ENCODE measurements at regions not wholly inside any gene's neighbourhood (a gene's known extent, or its start where the extent isn't known, plus 50 kb on each side); places are given as distances from the start of the nearest gene placed in this dataset.

DNA sequence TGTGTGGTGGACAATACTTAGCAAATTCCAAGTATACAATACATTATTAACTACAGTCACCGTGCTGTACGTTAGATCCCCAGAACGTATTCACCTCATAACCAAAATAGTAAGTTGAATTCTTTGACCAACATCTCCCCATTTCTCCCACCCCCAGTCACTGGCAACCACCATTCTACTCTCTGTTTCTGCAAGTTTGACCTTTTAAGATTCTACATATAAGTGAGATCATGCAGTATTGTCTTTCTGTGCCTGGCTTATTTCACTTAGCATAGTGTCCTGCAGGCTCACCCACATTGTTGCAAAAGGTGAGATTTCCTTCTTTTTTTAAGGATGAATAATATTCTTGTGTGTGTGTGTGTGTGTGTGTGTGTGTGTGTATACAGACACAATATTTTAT lies 59.1 kb downstream of the IRAG1 start:
- H3K79me2 ChIP-seq (ENCODE audit: control insufficient read depth, insufficient read depth, low read length) = no peaks in the 10 kb centered on the region
- POLR2A ChIA-PET = no interaction called here
- H4K20me1 ChIP-seq (replicated peaks; ENCODE audit: control insufficient read depth, insufficient read depth, low read length) = no peaks in the 10 kb centered on the region; the same call in 1 of the 2 replicates
- CTCF ChIA-PET (ENCODE audit: low intra/inter-chr PET ratio) = no interaction called here
- 10% methylated on average over 3 of the region's 3 CpGs for WGBS (ENCODE audit: insufficient coverage, low coverage, missing lambda C conversion rate)
- FAIRE-seq (peak; percentile 35), DNase-seq (ENCODE audit: extremely low read depth in 1 of 4, low spot score in 3 of 4) (no peak), ATAC-seq (no peak)
- H3K36me3 ChIP-seq (ENCODE audit: control insufficient read depth, insufficient read depth, low read length) = no peaks in the 10 kb centered on the region
- no TSS peak for BruUV-seq (replicated peaks)
- no peak for TF ChIP-seq STAG1 (CRISPR knock-in tag; IDR thresholded peaks at IDR 0.05; ENCODE audit: borderline replicate concordance)
- in situ Hi-C loops (cut with MboI) (no loop called here), intact Hi-C loops (cut with micrococcal nuclease) (no loop called here)
- H3K4me1 ChIP-seq (replicated peaks in 1 of 2; ENCODE audit: control insufficient read depth in 2 of 2, insufficient read depth in 2 of 2, low read length in 2 of 2) = no peaks in the 10 kb centered on the region; a peak in 1 of 5 replicates
- H3K4me2 ChIP-seq (ENCODE audit: insufficient read depth, low read length) = no peak overlapping the region
- H3K27ac ChIP-seq (ENCODE audit: extremely low read depth, low read depth, low read length) = no peak overlapping the region
- H3K27me3 ChIP-seq (ENCODE audit: control insufficient read depth in 2 of 2, insufficient read depth in 2 of 2, low read length in 2 of 2) = peaks cover 0 to 2% of the 10 kb centered on the region in 2 experiments; a peak in 2 of 5 replicates
- no peaks in the 10 kb centered on the region for H3K9me3 ChIP-seq (replicated peaks; ENCODE audit: control insufficient read depth, insufficient read depth, low read depth, low read length)
- H3K9ac ChIP-seq (ENCODE audit: insufficient read depth in 1 of 2, low read depth in 2 of 2, low read length in 2 of 2) = no peak overlapping the region
- no peak overlapping the region for H2AFZ ChIP-seq (ENCODE audit: low read depth, low read length)
- no peaks in the 10 kb centered on the region for H3K9me1 ChIP-seq (ENCODE audit: control insufficient read depth, insufficient read depth, low read length)
- no peak overlapping the region for H3K4me3 ChIP-seq

DNA sequence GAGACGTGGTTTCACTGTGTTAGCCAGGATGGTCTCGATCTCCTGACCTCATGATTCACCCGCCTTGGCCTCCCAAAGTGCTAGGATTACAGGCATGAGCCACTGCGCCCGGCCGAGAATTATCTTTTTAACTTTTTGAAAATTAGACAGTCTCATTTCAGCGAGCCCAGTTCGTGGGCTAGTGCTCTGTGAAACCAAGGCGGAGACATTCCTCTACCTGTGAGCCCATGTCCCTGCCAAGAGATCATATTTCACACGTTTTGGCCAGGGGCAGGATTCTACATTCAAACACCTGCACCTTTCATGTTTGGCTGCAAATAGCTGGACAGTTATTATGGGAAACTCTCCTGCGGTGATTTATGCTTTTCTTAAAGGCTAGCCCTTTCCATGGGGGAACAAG lies 60.3 kb downstream of the IRAG1 start:
- H3K27ac ChIP-seq (ENCODE audit: extremely low read depth, low read depth, low read length) = no peak overlapping the region
- H4K20me1 ChIP-seq (replicated peaks; ENCODE audit: control insufficient read depth, insufficient read depth, low read length) = no peaks in the 10 kb centered on the region; the same call in 1 of the 2 replicates
- H3K79me2 ChIP-seq (ENCODE audit: control insufficient read depth, insufficient read depth, low read length) = no peaks in the 10 kb centered on the region
- H3K36me3 ChIP-seq (ENCODE audit: control insufficient read depth, insufficient read depth, low read length) = no peaks in the 10 kb centered on the region
- ATAC-seq = no peak
- H3K9me1 ChIP-seq (ENCODE audit: control insufficient read depth, insufficient read depth, low read length) = no peaks in the 10 kb centered on the region
- POLR2A ChIA-PET = interaction anchor here (1.0 kb wide), 1 partner anchor 14 kb away, joined by 3 read pairs; no protein-coding TSS in a partner anchor
- in situ Hi-C loops (cut with MboI) (no loop called here), intact Hi-C loops (cut with micrococcal nuclease) (no loop called here)
- no peak for TF ChIP-seq NEUROD1 (IDR thresholded peaks at IDR 0.05; ENCODE audit: borderline replicate concordance, low read depth, low read length, partially characterized antibody)
- no TSS peak for BruUV-seq (replicated peaks)
- 37% methylated on average over 11 of the region's 11 CpGs for WGBS (ENCODE audit: insufficient coverage, low coverage, missing lambda C conversion rate)
- CTCF ChIA-PET (ENCODE audit: low intra/inter-chr PET ratio) = no interaction called here
- H3K27me3 ChIP-seq (ENCODE audit: control insufficient read depth in 2 of 2, insufficient read depth in 2 of 2, low read length in 2 of 2) = peaks cover 0 to 2% of the 10 kb centered on the region in 2 experiments; a peak in 2 of 5 replicates
- no peak overlapping the region for H2AFZ ChIP-seq (ENCODE audit: low read depth, low read length)
- H3K9ac ChIP-seq (ENCODE audit: insufficient read depth in 1 of 2, low read depth in 2 of 2, low read length in 2 of 2) = no peak overlapping the region
- H3K4me1 ChIP-seq (replicated peaks in 1 of 2; ENCODE audit: control insufficient read depth in 2 of 2, insufficient read depth in 2 of 2, low read length in 2 of 2) = no peaks in the 10 kb centered on the region; a peak in 1 of 5 replicates
- H3K4me3 ChIP-seq = no peak overlapping the region
- H3K4me2 ChIP-seq (ENCODE audit: insufficient read depth, low read length) = no peak overlapping the region
- DNase-seq (ENCODE audit: extremely low read depth in 1 of 4, low spot score in 3 of 4) = no peak
- no peaks in the 10 kb centered on the region for H3K9me3 ChIP-seq (replicated peaks; ENCODE audit: control insufficient read depth, insufficient read depth, low read depth, low read length)
- FAIRE-seq = no peak
